Prostate gland (tissue), 2 donors: ENCODE measurements at regions not wholly inside any gene's neighbourhood (a gene's known extent, or its start where the extent isn't known, plus 50 kb on each side); places are given as distances from the start of the nearest gene placed in this dataset.

Source experiments
- POLR2A ChIP-seq: fragments of 450-650 bp; IDR thresholded peaks from one replicate; pipeline ENCODE4 v1.6.1; 2016; ENCODE audit warnings: antibody characterized with exemption, mild to moderate bottlenecking
- POLR2AphosphoS5 ChIP-seq: sonication (generic); formaldehyde crosslinking; IDR thresholded peaks from one replicate; pipeline ENCODE4 v1.6.1; 2017; ENCODE audit warnings: antibody characterized with exemption
- TF ChIP-seq, protein P1 (sequence below), 4 experiments: fragments of 200-600 bp in 2 of 4; fragments of 450-650 bp in 2 of 4; sonication (generic) in 2 of 4; IDR thresholded peaks; 1 replicate in 3 of 4; 2 replicates in 1 of 4; pipeline ENCODE4 v1.5.1; 2016 to 2019; ENCODE audit warnings: antibody characterized with exemption in 4 of 4, mild to moderate bottlenecking in 2 of 4, moderate library complexity in 2 of 4

DNA sequence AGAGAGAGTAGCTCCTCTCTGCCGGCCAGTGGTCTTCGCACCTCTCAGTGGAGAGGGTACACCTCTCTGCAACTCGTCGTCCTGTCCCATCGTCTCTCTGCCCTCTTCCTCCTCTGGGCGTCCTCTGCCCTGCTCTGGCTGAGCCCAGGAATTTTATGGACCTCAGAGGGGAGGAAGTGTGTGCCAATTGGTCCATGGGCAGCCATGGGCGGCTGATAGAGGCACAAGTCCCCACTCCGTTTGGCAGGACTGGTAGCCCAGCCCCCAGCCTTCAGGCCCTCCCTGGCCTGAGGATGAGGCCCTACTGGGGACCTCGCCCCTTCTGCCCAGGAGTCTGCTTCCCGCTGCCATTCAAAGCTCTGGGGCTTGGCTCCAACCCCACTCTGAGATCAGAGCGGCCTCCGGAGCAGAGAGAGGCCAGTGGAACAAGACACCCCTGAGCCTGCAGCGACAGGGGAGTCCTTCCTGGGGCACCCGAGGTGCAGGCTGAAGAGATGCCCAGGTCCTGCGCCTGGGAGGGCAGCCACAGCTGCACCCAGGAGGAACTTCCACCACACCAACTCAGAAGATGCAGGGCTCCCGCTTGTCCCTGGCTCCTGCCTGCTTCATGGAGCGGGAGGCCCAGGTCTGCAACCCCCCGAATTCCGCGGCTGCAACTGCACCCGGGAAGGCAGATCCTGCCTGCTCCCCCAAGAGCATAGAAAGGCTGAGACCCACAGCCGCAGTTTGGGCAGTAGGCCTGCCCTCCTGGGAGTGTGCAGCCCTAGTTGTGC, 659.9 kb downstream of the KCNT2 start:
- no peak for TF ChIP-seq POLR2A
- no peak for TF ChIP-seq POLR2AphosphoS5
- TF ChIP-seq, protein P1, sequence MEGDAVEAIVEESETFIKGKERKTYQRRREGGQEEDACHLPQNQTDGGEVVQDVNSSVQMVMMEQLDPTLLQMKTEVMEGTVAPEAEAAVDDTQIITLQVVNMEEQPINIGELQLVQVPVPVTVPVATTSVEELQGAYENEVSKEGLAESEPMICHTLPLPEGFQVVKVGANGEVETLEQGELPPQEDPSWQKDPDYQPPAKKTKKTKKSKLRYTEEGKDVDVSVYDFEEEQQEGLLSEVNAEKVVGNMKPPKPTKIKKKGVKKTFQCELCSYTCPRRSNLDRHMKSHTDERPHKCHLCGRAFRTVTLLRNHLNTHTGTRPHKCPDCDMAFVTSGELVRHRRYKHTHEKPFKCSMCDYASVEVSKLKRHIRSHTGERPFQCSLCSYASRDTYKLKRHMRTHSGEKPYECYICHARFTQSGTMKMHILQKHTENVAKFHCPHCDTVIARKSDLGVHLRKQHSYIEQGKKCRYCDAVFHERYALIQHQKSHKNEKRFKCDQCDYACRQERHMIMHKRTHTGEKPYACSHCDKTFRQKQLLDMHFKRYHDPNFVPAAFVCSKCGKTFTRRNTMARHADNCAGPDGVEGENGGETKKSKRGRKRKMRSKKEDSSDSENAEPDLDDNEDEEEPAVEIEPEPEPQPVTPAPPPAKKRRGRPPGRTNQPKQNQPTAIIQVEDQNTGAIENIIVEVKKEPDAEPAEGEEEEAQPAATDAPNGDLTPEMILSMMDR (IDR thresholded peaks at IDR 0.05) = no peak
